ENCODE measurements at regions not wholly inside any gene's neighbourhood (a gene's known extent, or its start where the extent isn't known, plus 50 kb on each side); places are given as distances from the start of the nearest gene placed in this dataset.

DNA sequence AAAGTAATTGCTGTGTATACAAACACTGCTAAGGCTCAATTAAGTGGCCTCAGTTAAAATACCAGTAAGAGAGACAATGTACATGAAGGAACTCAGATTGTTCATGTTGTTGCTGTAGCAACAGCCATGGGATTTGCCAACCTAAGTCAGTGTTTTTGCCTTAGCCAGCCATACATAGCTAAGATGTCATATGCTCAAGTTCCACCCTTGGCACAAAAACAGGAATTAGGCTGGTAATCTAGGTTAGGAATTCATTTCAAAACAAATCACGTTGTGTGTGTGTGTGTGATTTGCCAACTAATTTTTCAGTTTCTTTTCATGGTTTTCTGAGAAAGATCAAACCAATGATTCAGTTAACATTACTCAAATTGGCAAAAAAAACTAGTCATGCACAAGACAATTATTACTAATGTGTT, 143.7 kb upstream of the KCNMB2 start:
- TF ChIP-seq CTCF (IDR thresholded peaks at IDR 0.05) (no peak), POLR2A (IDR thresholded peaks at IDR 0.05) (no peak), POLR2AphosphoS5 (IDR thresholded peaks at IDR 0.05) (no peak), EP300 (IDR thresholded peaks at IDR 0.05) (no peak)
